GM12878 (cell line): ENCODE measurements at regions not wholly inside any gene's neighbourhood (a gene's known extent, or its start where the extent isn't known, plus 50 kb on each side); places are given as distances from the start of the nearest gene placed in this dataset.

Experiments used
- ATAC-seq: fragments of 200-7000 bp; cut with Tn5 transposase; 3 replicates; pipeline ENCODE4 v1.9.1; 2020; ENCODE audit warnings: mild to moderate bottlenecking, moderate library complexity
- BruUV-seq: library from RNA; stranded (reverse); fragments of 400-500 nt; replicated peaks from 2 replicates; lab custom pipeline; 2021; lab: Mats Ljungman, UMichigan
- CTCF ChIA-PET: fragments of 300-600 bp; sonication (Branson Sonifier 250); formaldehyde crosslinking; extraction: SDS; loops from one replicate; lab custom pipeline; 2021; ENCODE audit warnings: inconsistent platforms; lab: Yijun Ruan, JAX
- POLR2A ChIA-PET: fragments of 350-600 bp; formaldehyde crosslinking; extraction: SDS; loops from one replicate; lab custom pipeline; 2021; ENCODE audit warnings: inconsistent platforms; lab: Charles Lee
- RAD21 ChIA-PET: fragments of 300-600 bp; sonication (Branson Sonifier 250); formaldehyde crosslinking; loops from one replicate; lab custom pipeline; 2023; ENCODE audit warnings: antibody characterized with exemption; ENCODE audit not compliant: unreplicated experiment; lab: Charles Lee
- SMC1A ChIA-PET: fragments of 300-600 bp; sonication (Branson Sonifier 250); formaldehyde crosslinking; loops from one replicate; lab custom pipeline; 2023; ENCODE audit not compliant: unreplicated experiment, uncharacterized antibody; lab: Charles Lee
- DNase-seq: peaks from one replicate; pipeline ENCODE4 v3.0.0-alpha.2; 2011; ENCODE audit warnings: low read depth, low spot score
- FAIRE-seq: peaks from 3 replicates; lab custom pipeline; 2011; peaks lifted over from hg19 to GRCh38; lab: Jason Lieb, UNC
- H2AFZ ChIP-seq: 2 replicates; pipeline ENCODE4 v1.6.0; 2011; ENCODE audit warnings: low read depth, low read length, control low read depth; ENCODE audit not compliant: control insufficient read depth
- H3K27ac ChIP-seq: 2 replicates; pipeline ENCODE4 v1.5.1; 2011; ENCODE audit warnings: control low read depth; ENCODE audit not compliant: control insufficient read depth, insufficient read depth
- H3K27me3 ChIP-seq, 2 experiments: replicated peaks in 1 of 2; 2 replicates each; pipeline versions ENCODE4 v1.6.0 to v1.6.1; 2011; ENCODE audit warnings: low read length in 1 of 2; ENCODE audit not compliant: control insufficient read depth in 2 of 2, insufficient read depth in 2 of 2
- H3K36me3 ChIP-seq, 2 experiments: 2 replicates each; pipeline ENCODE4 v1.5.1; 2011; ENCODE audit warnings: low read length in 1 of 2; ENCODE audit not compliant: control insufficient read depth in 2 of 2, insufficient read depth in 2 of 2
- H3K4me1 ChIP-seq: 2 replicates; pipeline ENCODE4 v1.6.1; 2011; ENCODE audit warnings: mild to moderate bottlenecking, low read length, moderate library complexity, mixed read lengths; ENCODE audit not compliant: control insufficient read depth, insufficient read depth
- H3K4me2 ChIP-seq: 2 replicates; pipeline ENCODE4 v1.6.0; 2011; ENCODE audit warnings: control low read depth; ENCODE audit not compliant: control insufficient read depth, insufficient read depth
- H3K4me3 ChIP-seq: fragments of 200-600 bp; sonication (generic); 2 replicates; pipeline ENCODE4 v1.5.1; 2016
- H3K79me2 ChIP-seq: 2 replicates; pipeline ENCODE4 v1.6.0; 2011; ENCODE audit warnings: low read length; ENCODE audit not compliant: control insufficient read depth, insufficient read depth
- H3K9ac ChIP-seq: 2 replicates; pipeline ENCODE4 v1.8.0; 2011; ENCODE audit warnings: low read length, control low read depth, mixed read lengths; ENCODE audit not compliant: control insufficient read depth, insufficient read depth
- H3K9me3 ChIP-seq: replicated peaks from 3 replicates; pipeline ENCODE4 v1.5.1; 2011; ENCODE audit warnings: mild to moderate bottlenecking, low read length; ENCODE audit not compliant: control insufficient read depth, insufficient read depth
- H4K20me1 ChIP-seq: 2 replicates; pipeline ENCODE4 v1.6.0; 2011; ENCODE audit not compliant: control insufficient read depth, insufficient read depth
- ATF3 ChIP-seq: IDR thresholded peaks from 2 replicates; pipeline ENCODE4 v1.6.1; 2011; ENCODE audit warnings: low read depth, mild to moderate bottlenecking, low read length, moderate library complexity, borderline replicate concordance; ENCODE audit errors: extremely low read depth
- ATF7 ChIP-seq: fragments of 450-650 bp; IDR thresholded peaks from 2 replicates; pipeline ENCODE4 v1.6.1; 2016; ENCODE audit warnings: low read depth, mild to moderate bottlenecking
- BCLAF1 ChIP-seq: fragments of 450-650 bp; IDR thresholded peaks from 2 replicates; pipeline ENCODE4 v1.6.1; 2017; ENCODE audit warnings: antibody characterized with exemption, mild to moderate bottlenecking, moderate library complexity
- BHLHE40 ChIP-seq, 2 experiments: fragments of 450-650 bp in 1 of 2; IDR thresholded peaks; 2 replicates each; pipeline ENCODE4 v1.6.1; 2011 to 2017; ENCODE audit warnings: low read depth in 2 of 2, borderline replicate concordance in 1 of 2, improper control_type of control experiment in 1 of 2, low read length in 1 of 2, mild to moderate bottlenecking in 1 of 2
- E2F8 ChIP-seq: fragments of 450-650 bp; IDR thresholded peaks from 2 replicates; pipeline ENCODE4 v1.6.1; 2018; ENCODE audit warnings: mild to moderate bottlenecking, low read depth, moderate library complexity; ENCODE audit not compliant: partially characterized antibody
- HDGF ChIP-seq: fragments of 450-650 bp; IDR thresholded peaks from 2 replicates; pipeline ENCODE4 v1.6.1; 2016; ENCODE audit warnings: antibody characterized with exemption
- IKZF2 ChIP-seq, 2 experiments: fragments of 450-650 bp; IDR thresholded peaks; 2 replicates each; pipeline ENCODE4 v1.6.1; 2017; ENCODE audit warnings: mild to moderate bottlenecking in 2 of 2, moderate library complexity in 2 of 2
- JUND ChIP-seq: IDR thresholded peaks from 2 replicates; pipeline ENCODE4 v1.6.1; 2012; ENCODE audit warnings: low read depth, mild to moderate bottlenecking, low read length, improper control_type of control experiment, moderate library complexity
- SUPT20H ChIP-seq: IDR thresholded peaks from 2 replicates; pipeline ENCODE4 v1.6.1; 2011; ENCODE audit warnings: low read depth, mild to moderate bottlenecking, low read length, moderate library complexity, borderline replicate concordance; ENCODE audit not compliant: control insufficient read depth
- TAF1 ChIP-seq: IDR thresholded peaks from 2 replicates; pipeline ENCODE4 v1.6.1; 2011; ENCODE audit warnings: mild to moderate bottlenecking, low read depth, low read length, borderline replicate concordance
- TCF12 ChIP-seq: IDR thresholded peaks from 2 replicates; pipeline ENCODE4 v1.6.1; 2011; ENCODE audit warnings: low read depth, mild to moderate bottlenecking, low read length
- YBX1 ChIP-seq: fragments of 450-650 bp; IDR thresholded peaks from 2 replicates; pipeline ENCODE4 v1.6.1; 2016; ENCODE audit warnings: antibody characterized with exemption
- ZNF592 ChIP-seq: fragments of 450-650 bp; IDR thresholded peaks from 2 replicates; pipeline ENCODE4 v1.6.1; 2017; ENCODE audit warnings: mild to moderate bottlenecking, moderate library complexity
- WGBS: methylation state at CpG from one replicate; pipeline ENCODE4 v1.1.6; 2016; ENCODE audit warnings: low lambda C conversion rate; ENCODE audit not compliant: insufficient replicate concordance, insufficient coverage; ENCODE audit errors: missing lambda C conversion rate; 5-methylcytosine and 5-hydroxymethylcytosine counted together
- in situ Hi-C: fragments of 300-500 bp; cut with MboI; formaldehyde crosslinking; loops from 9 replicates; pipeline ENCODE4 v1.14.3; 2018; ENCODE audit warnings: mixed read lengths
- intact Hi-C: fragments of 100-400 bp; cut with micrococcal nuclease; formaldehyde crosslinking; loops from one replicate; pipeline ENCODE4 v1.14.2; 2022; ENCODE audit not compliant: unreplicated experiment

GRCh38 chr2:221792971-221793521, 220.9 kb upstream of the EPHA4 start (continued):
- TF ChIP-seq ZNF592 (no peak), ATF3 (no peak), BHLHE40 (IDR thresholded peaks at IDR 0.05; ENCODE audit: borderline replicate concordance in 1 of 2, low read depth in 2 of 2, low read length in 1 of 2) (no peak)
- TF ChIP-seq, all 136 proteins: peak for 0

GRCh38 chr2:221791844-221792243, 219.7 kb upstream of the EPHA4 start:
- no peaks in the 10 kb centered on the region for H3K79me2 ChIP-seq
- no peak for FAIRE-seq
- ChIA-PET CTCF (no interaction called here), RAD21 (no interaction called here), POLR2A (no interaction called here), SMC1A (no interaction called here)
- in situ Hi-C loops, result no loop called here
- no peak overlapping the region for H3K27ac ChIP-seq
- WGBS, result 75% methylated on average over 2 of the region's 2 CpGs
- H3K36me3 ChIP-seq, result no peaks in the 10 kb centered on the region
- H3K4me1 ChIP-seq, result no peaks in the 10 kb centered on the region
- H2AFZ ChIP-seq, result no peak overlapping the region
- no peak for DNase-seq
- no peaks in the 10 kb centered on the region for H4K20me1 ChIP-seq
- BruUV-seq, result no TSS peak
- no peak overlapping the region for H3K9ac ChIP-seq
- intact Hi-C loops, result no loop called here
- H3K27me3 ChIP-seq, result no peaks in the 10 kb centered on the region; a peak in 1 of 4 replicates
- no peak for ATAC-seq
- H3K4me2 ChIP-seq, result no peak overlapping the region
- H3K9me3 ChIP-seq, result no peaks in the 10 kb centered on the region
- no peak overlapping the region for H3K4me3 ChIP-seq
- TF ChIP-seq TAF1, result no peak
- TF ChIP-seq BCLAF1, result no peak
- no peak for TF ChIP-seq IKZF2 (IDR thresholded peaks at IDR 0.05)
- no peak for TF ChIP-seq TCF12
- TF ChIP-seq SUPT20H, result no peak
- no peak for TF ChIP-seq E2F8
- no peak for TF ChIP-seq HDGF
- no peak for TF ChIP-seq ATF7
- TF ChIP-seq YBX1, result no peak
- TF ChIP-seq JUND, result no peak
